ENCODE measurements at regions not wholly inside any gene's neighbourhood (a gene's known extent, or its start where the extent isn't known, plus 50 kb on each side); places are given as distances from the start of the nearest gene placed in this dataset.
"Not testable (repeated sequence)": the region's sequence is repeated elsewhere in the genome, so short reads cannot be mapped to it uniquely, and the experiment has no call there.

GRCh38 chr5:105088102-105088501 lies 1525.5 kb upstream of the NUDT12 start:
- DNase-seq = no peak

DNA sequence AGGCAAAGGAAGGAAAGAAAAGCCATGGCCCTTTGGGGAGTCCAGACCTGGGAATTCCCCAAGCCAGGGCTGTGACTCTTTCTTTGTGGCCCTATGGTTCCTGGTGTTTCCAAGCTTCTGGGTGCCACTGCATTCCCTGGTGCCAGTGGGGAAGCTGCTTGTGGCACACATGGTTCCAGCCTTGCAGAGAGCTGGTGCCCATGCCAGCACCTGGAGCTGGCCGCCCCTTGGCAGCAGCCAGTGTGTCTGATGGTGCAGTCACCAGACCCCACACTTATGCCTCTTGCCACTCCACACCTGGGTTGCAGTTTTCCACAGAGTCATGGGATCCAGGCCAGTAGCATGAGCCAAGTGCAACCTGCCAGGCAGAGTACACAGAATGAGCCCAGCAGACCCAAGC lies 1495.3 kb upstream of the NUDT12 start:
- DNase-seq = no peak

DNA sequence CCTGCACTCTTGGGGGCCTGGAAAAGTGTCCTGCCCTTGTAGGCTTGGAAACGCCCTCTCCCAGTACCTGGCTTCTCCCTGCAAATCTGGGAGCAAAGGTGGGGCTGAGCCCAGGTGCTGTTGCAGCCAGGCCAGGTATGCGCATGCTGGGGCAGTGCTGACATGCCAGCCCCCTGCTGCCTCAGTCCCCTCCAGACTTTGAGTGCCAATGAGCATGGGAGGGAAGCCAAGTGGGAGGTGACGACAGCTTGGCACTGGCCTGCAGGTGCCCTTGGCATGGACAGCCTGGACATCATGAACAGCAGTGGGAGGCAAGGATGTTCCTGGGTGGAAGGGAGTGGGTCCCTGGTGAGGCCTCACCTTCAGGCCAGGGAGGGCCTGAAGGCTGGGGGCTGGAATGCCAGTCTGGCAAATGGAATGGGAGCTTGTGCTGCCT lies 1494.4 kb upstream of the NUDT12 start:
- DNase-seq = no peak

- DNase-seq = no peak
These were observed 1491.8 kb upstream of the NUDT12 start for GRCh38 chr5:105054406-105054805.

- no peak for DNase-seq
These were observed 1480.0 kb upstream of the NUDT12 start for GRCh38 chr5:105042623-105043022.

DNA sequence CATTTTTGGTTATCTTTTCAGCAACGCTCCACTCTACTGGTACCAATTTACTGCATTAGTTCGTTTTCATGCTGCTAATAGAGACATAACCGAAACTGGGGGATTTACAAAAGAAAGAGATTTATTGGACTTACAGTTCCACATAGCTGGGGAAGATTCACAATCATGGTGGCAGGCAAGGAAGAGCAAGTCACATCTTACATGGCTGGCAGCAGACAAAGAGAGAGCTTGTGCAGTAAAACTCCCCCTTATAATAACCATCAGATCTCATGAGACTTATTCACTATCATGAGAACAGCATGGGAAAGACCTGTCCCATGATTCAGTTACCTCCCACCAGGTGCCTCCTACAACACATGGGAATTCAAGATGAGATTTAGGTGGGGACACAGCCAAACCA lies 1474.2 kb upstream of the NUDT12 start:
- DNase-seq = not testable (repeated sequence)

- no peak for DNase-seq
These were observed 1471.8 kb upstream of the NUDT12 start for GRCh38 chr5:105034401-105034763.

DNA sequence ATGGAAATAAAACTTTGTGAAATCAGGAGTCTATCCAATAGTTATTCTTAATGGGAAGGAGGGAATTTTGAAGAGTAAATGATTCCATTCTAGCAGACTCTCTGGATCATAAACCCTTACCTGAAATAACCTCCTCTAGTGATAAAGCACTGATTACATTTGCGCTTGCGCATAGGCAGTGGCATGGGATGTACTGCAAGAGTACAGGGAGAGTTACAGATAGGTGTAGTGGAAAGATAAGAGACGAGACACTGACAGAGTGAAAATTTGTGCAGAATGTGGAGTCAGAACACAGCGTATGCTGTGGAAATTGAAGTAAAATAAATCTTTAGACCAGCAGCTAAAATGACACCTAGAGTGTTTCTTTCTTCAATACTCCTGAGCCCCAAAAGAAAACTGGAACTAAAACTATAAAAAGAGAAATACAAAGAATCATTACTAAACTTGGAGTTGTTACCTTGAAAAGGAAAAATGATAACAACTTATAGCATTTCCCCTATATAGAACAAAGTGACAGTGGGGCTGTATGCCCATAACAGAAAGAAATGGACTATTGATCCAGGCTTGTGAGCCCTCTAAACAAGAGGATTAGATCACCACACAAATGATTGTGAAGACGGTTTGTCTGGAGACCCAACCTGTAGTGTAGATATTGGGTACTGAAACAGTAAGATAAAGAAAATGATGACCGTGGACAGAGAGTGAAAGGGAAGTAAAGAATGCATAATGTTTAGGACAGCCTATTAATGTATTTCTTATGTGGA lies 1471.2 kb upstream of the NUDT12 start:
- no peak for DNase-seq

GRCh38 chr5:105032917-105033316 lies 1470.3 kb upstream of the NUDT12 start:
- no peak for DNase-seq

- DNase-seq = no peak
These were observed 1467.6 kb upstream of the NUDT12 start for GRCh38 chr5:105030153-105030552.

GRCh38 chr5:105015098-105015497 lies 1452.5 kb upstream of the NUDT12 start:
- DNase-seq = no peak

DNA sequence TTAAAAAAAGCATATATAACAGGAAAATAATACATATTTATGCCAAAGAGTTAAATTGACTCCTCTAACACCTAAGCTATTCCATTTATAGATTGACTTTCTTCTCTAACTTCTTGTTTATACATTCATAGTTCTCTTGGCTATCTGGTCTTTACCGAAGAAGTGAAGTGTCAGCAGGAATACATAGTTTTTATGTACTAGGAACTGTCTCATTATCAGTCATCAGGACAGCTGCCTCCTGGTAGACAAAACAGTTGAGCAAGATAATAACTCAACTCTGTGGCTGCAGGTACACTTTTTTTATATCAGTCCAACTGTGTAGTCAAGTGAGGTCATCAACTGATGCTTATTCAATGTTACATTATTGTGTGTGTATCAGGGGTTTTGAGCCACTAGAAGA lies 1436.0 kb upstream of the NUDT12 start:
- DNase-seq = no peak

DNA sequence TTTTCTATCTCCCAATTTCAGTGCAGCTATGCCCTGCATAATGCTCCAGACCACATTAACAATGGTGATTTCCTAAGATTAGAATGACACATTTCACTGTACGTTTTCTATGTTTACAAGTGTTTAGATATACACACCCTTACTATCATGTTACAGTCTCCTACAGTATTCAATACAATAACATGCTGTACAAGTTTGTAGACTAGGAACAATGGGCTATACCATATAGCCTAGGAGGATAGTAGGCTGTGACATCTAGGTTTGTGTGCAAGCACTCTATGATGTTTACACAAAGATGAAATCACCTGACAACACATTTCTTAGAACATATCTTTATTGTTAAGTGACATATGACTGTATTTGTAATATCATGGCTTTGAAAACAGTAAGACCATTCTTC lies 1435.6 kb upstream of the NUDT12 start:
- DNase-seq = no peak

DNA sequence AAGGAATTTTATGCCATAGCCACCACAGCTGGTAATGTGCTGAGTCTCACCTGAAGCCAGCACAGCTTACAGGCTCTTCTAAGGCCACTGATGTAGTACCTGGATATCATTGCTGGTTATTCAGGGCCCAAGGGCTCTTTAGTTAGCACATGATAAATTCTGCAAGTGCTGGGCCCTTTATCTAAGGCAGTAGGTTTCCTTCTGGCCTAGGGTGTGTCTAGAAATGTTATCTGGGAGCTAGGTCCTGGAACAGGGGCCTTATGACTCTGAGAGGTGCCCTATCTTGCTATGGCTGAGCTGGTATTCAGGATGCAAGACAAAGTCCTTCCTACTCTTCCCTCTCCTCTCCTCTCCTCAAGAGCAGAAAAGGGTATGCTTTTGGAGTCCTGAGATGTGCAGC lies 1424.5 kb upstream of the NUDT12 start:
- no peak for DNase-seq

- DNase-seq = no peak
These were observed 1414.9 kb upstream of the NUDT12 start for GRCh38 chr5:104977529-104977928.

- no peak for DNase-seq
These were observed 1405.3 kb upstream of the NUDT12 start for GRCh38 chr5:104967806-104968410.

DNA sequence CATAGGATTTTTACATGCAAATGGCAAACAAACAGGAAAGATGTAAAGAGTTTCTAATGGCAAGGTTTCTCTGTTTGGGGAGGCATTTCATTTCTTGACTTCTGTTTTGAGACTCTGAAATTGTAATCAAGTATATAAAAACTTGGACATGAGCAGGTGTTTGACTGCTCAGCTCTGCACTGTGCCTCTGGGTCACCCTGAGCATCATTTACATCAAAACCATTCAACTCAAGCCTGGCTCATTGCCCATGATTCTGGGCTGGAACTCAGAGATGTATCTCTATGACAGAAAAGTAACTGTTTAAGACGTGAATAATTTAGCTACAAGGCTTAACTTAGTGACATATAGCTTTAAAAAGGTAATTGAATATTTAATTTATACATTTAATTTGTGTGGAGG lies 1402.4 kb upstream of the NUDT12 start:
- no peak for DNase-seq

GRCh38 chr5:104955479-104955878 lies 1392.9 kb upstream of the NUDT12 start:
- DNase-seq = no peak

GRCh38 chr5:104952876-104953275 lies 1390.3 kb upstream of the NUDT12 start:
- no peak for DNase-seq

- DNase-seq = no peak
These were observed 1389.2 kb upstream of the NUDT12 start for GRCh38 chr5:104951829-104952228.

GRCh38 chr5:104947076-104947475 lies 1384.5 kb upstream of the NUDT12 start:
- no peak for DNase-seq

DNA sequence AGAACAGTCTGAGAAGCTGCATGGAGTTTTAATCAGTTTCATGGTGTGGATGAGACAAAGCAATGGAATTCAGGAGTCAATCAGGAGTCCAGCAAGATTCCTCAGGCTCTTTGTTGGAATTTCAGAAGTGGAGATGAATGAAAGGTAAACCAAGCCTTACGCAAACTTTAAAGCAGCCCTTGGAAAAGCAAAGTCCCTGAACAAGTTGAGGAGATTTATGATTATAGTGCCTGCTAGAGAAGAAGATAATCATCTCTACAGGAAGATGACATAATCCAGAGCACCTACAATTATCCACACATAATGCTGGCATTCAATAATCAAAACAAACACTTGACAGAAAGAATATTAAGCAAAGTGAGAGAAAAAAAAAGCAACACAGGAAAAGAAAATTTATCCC lies 1380.1 kb upstream of the NUDT12 start:
- DNase-seq = no peak

GRCh38 chr5:104941030-104941645 lies 1378.5 kb upstream of the NUDT12 start:
- no peak for DNase-seq

GRCh38 chr5:104937598-104937997 lies 1375.0 kb upstream of the NUDT12 start:
- DNase-seq = no peak

Data from central memory CD4-positive, alpha-beta T cell (primary cell).